ENCODE measurements at regions not wholly inside any gene's neighbourhood (a gene's known extent, or its start where the extent isn't known, plus 50 kb on each side); places are given as distances from the start of the nearest gene placed in this dataset.

DNA sequence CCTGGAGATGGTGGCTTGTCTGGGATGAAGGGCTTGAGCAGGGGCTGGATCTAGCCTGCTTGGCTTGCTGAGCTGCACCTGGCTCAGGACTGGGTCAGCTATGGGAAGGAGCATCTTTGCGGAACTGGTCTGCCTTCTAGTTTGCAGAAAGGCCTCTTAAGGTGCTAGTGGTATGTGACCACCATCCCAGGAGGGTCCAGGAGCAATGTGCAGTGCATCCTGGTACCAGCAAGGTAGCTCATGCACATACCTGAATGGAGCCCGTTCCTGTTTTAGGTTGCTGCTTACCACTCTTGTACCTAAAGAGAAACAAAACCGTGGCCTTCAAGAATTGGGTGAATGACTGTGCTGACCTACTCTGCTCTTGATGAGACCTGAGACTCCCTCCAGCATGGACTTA is 118.6 kb upstream of the PELI1 start:
- H3F3A ChIP-seq (ENCODE audit: insufficient read depth, low read length, poor library complexity, severe bottlenecking), result no peaks in the 10 kb centered on the region
- no peaks in the 10 kb centered on the region for H3K9me2 ChIP-seq (ENCODE audit: insufficient read depth, low read length)
- no peaks in the 10 kb centered on the region for H3K36me3 ChIP-seq (ENCODE audit: insufficient read depth, low read length)
- no peak overlapping the region for H3K9ac ChIP-seq (ENCODE audit: low read length)
- H3K9me3 ChIP-seq (ENCODE audit: low read length), result no peaks in the 10 kb centered on the region
- H3K27ac ChIP-seq (ENCODE audit: low read length), result no peak overlapping the region
- H3K4me3 ChIP-seq (ENCODE audit: low read length), result no peak overlapping the region
- no peak for TF ChIP-seq MXI1 (conservative IDR thresholded peaks at IDR 0.05; ENCODE audit: poor library complexity, severe bottlenecking)
- no peak for TF ChIP-seq EZH2 (IDR thresholded peaks at IDR 0.05; ENCODE audit: borderline replicate concordance, insufficient read depth, low read length, poor library complexity, severe bottlenecking)
- TF ChIP-seq SMC3 (conservative IDR thresholded peaks at IDR 0.05; ENCODE audit: poor library complexity), result no peak
- TF ChIP-seq, protein P1, sequence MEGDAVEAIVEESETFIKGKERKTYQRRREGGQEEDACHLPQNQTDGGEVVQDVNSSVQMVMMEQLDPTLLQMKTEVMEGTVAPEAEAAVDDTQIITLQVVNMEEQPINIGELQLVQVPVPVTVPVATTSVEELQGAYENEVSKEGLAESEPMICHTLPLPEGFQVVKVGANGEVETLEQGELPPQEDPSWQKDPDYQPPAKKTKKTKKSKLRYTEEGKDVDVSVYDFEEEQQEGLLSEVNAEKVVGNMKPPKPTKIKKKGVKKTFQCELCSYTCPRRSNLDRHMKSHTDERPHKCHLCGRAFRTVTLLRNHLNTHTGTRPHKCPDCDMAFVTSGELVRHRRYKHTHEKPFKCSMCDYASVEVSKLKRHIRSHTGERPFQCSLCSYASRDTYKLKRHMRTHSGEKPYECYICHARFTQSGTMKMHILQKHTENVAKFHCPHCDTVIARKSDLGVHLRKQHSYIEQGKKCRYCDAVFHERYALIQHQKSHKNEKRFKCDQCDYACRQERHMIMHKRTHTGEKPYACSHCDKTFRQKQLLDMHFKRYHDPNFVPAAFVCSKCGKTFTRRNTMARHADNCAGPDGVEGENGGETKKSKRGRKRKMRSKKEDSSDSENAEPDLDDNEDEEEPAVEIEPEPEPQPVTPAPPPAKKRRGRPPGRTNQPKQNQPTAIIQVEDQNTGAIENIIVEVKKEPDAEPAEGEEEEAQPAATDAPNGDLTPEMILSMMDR (IDR thresholded peaks at IDR 0.05; ENCODE audit: poor library complexity, severe bottlenecking), result no peak
- TF ChIP-seq EP300 (conservative IDR thresholded peaks at IDR 0.05; ENCODE audit: poor library complexity, severe bottlenecking), result no peak
- no peaks in the 10 kb centered on the region for H4K20me1 ChIP-seq (ENCODE audit: insufficient read depth)
- no peak overlapping the region for H2AFZ ChIP-seq (ENCODE audit: low read depth, low read length)
- H3K79me2 ChIP-seq (replicated peaks; ENCODE audit: insufficient read depth, low read length), result no peaks in the 10 kb centered on the region
- H3K27me3 ChIP-seq (ENCODE audit: insufficient read depth, low read depth, low read length), result no peaks in the 10 kb centered on the region
- H3K4me2 ChIP-seq (ENCODE audit: low read length), result no peak overlapping the region

DNA sequence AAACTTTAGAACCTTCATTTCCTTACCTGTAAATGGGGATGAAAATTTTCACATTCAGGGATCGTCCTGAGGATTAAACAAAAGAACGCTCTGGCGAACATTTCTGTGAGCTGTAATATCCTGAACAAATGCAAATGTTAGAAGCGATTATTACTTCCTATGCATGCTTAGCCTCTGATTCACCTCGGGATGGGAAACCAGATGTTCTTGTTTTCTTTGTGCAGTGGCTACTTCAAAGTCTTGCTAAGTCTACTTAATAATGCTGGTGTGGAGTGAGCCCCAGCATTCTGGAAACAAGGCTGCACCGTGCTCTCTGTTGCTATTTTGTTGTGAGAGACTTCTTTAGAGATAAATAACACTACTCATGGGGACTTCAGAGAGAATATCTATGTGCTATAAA is 119.1 kb upstream of the PELI1 start:
- Histone ChIP-seq H3K4me2 (ENCODE audit: low read length) (no peak overlapping the region), H3F3A (ENCODE audit: insufficient read depth, low read length, poor library complexity, severe bottlenecking) (no peaks in the 10 kb centered on the region), H3K9ac (ENCODE audit: low read length) (no peak overlapping the region), H2AFZ (ENCODE audit: low read depth, low read length) (no peak overlapping the region), H3K36me3 (ENCODE audit: insufficient read depth, low read length) (no peaks in the 10 kb centered on the region), H3K79me2 (replicated peaks; ENCODE audit: insufficient read depth, low read length) (no peaks in the 10 kb centered on the region), H3K9me2 (ENCODE audit: insufficient read depth, low read length) (no peaks in the 10 kb centered on the region), H4K20me1 (ENCODE audit: insufficient read depth) (no peaks in the 10 kb centered on the region), H3K4me3 (ENCODE audit: low read length) (no peak overlapping the region), H3K27ac (ENCODE audit: low read length) (no peak overlapping the region), H3K9me3 (ENCODE audit: low read length) (no peaks in the 10 kb centered on the region), H3K27me3 (ENCODE audit: insufficient read depth, low read depth, low read length) (no peaks in the 10 kb centered on the region)
- TF ChIP-seq, protein P2, sequence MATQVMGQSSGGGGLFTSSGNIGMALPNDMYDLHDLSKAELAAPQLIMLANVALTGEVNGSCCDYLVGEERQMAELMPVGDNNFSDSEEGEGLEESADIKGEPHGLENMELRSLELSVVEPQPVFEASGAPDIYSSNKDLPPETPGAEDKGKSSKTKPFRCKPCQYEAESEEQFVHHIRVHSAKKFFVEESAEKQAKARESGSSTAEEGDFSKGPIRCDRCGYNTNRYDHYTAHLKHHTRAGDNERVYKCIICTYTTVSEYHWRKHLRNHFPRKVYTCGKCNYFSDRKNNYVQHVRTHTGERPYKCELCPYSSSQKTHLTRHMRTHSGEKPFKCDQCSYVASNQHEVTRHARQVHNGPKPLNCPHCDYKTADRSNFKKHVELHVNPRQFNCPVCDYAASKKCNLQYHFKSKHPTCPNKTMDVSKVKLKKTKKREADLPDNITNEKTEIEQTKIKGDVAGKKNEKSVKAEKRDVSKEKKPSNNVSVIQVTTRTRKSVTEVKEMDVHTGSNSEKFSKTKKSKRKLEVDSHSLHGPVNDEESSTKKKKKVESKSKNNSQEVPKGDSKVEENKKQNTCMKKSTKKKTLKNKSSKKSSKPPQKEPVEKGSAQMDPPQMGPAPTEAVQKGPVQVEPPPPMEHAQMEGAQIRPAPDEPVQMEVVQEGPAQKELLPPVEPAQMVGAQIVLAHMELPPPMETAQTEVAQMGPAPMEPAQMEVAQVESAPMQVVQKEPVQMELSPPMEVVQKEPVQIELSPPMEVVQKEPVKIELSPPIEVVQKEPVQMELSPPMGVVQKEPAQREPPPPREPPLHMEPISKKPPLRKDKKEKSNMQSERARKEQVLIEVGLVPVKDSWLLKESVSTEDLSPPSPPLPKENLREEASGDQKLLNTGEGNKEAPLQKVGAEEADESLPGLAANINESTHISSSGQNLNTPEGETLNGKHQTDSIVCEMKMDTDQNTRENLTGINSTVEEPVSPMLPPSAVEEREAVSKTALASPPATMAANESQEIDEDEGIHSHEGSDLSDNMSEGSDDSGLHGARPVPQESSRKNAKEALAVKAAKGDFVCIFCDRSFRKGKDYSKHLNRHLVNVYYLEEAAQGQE (IDR thresholded peaks at IDR 0.05; ENCODE audit: borderline replicate concordance), result no peak
- TF ChIP-seq RAD21 (conservative IDR thresholded peaks at IDR 0.05) (no peak), POLR2AphosphoS5 (IDR thresholded peaks at IDR 0.05) (no peak), SMC3 (conservative IDR thresholded peaks at IDR 0.05; ENCODE audit: poor library complexity) (no peak), EP300 (conservative IDR thresholded peaks at IDR 0.05; ENCODE audit: poor library complexity, severe bottlenecking) (no peak), EZH2 (IDR thresholded peaks at IDR 0.05; ENCODE audit: borderline replicate concordance, insufficient read depth, low read length, poor library complexity, severe bottlenecking) (no peak), MXI1 (conservative IDR thresholded peaks at IDR 0.05; ENCODE audit: poor library complexity, severe bottlenecking) (no peak), TAF1 (IDR thresholded peaks at IDR 0.05; ENCODE audit: low read depth) (no peak)
- TF ChIP-seq, protein P1 (IDR thresholded peaks at IDR 0.05; ENCODE audit: poor library complexity, severe bottlenecking), result no peak
